ENCODE measurements at regions not wholly inside any gene's neighbourhood (a gene's known extent, or its start where the extent isn't known, plus 50 kb on each side); places are given as distances from the start of the nearest gene placed in this dataset.

GRCh38 chr11:71383461-71383860 lies 64.7 kb downstream of the DHCR7 start:
- in situ Hi-C loops (cut with MboI) (no loop called here), intact Hi-C loops (cut with micrococcal nuclease) (no loop called here)
- 0% methylated on average over 1 of the region's 1 CpG for whole genome bisulfite sequencing (ENCODE audit: insufficient coverage, low coverage, missing lambda C conversion rate)
- DNase-seq (ENCODE audit: extremely low read depth in 1 of 4, low spot score in 3 of 4) (no peak), ATAC-seq (no peak), FAIRE-seq (no peak)
- ChIA-PET CTCF (ENCODE audit: low intra/inter-chr PET ratio) (interaction anchor here (0.7 kb wide), 1 partner anchor 75 kb away, joined by 3 read pairs; no protein-coding TSS in a partner anchor), POLR2A (interaction anchor here (0.6 to 1.4 kb wide), 2 partner anchors 9 to 906 kb away, joined by 3 to 4 read pairs; no protein-coding TSS in a partner anchor)
- Histone ChIP-seq H3K9ac (ENCODE audit: insufficient read depth in 1 of 2, low read depth in 2 of 2, low read length in 2 of 2) (no peak overlapping the region), H3K36me3 (ENCODE audit: control insufficient read depth, insufficient read depth, low read length) (no peaks in the 10 kb centered on the region), H3K9me3 (replicated peaks; ENCODE audit: control insufficient read depth, insufficient read depth, low read depth, low read length) (no peaks in the 10 kb centered on the region), H3K27ac (ENCODE audit: extremely low read depth, low read depth, low read length) (no peak overlapping the region), H3K9me1 (ENCODE audit: control insufficient read depth, insufficient read depth, low read length) (no peaks in the 10 kb centered on the region), H4K20me1 (replicated peaks; ENCODE audit: control insufficient read depth, insufficient read depth, low read length) (no peaks in the 10 kb centered on the region), H3K4me3 (no peak overlapping the region), H3K27me3 (ENCODE audit: control insufficient read depth in 2 of 2, insufficient read depth in 2 of 2, low read length in 2 of 2) (peaks cover 8 to 15% of the 10 kb centered on the region in 2 experiments; a peak in 3 of 5 replicates), H3K4me1 (replicated peaks in 1 of 2; ENCODE audit: control insufficient read depth in 2 of 2, insufficient read depth in 2 of 2, low read length in 2 of 2) (no peaks in the 10 kb centered on the region; a peak in 1 of 5 replicates), H2AFZ (ENCODE audit: low read depth, low read length) (no peak overlapping the region), H3K4me2 (ENCODE audit: insufficient read depth, low read length) (no peak overlapping the region), H3K79me2 (ENCODE audit: control insufficient read depth, insufficient read depth, low read length) (no peaks in the 10 kb centered on the region)
- no TSS peak for BruUV-seq (replicated peaks)
- TF ChIP-seq PTTG1 (tag; IDR thresholded peaks at IDR 0.05; ENCODE audit: low read depth) (no peak), MTA2 (IDR thresholded peaks at IDR 0.05; ENCODE audit: low read depth) (no peak), NR2C2 (CRISPR knock-in tag; IDR thresholded peaks at IDR 0.05) (no peak), NR2C2 (tag; IDR thresholded peaks at IDR 0.05) (no peak), ZNF75A (CRISPR knock-in tag; IDR thresholded peaks at IDR 0.05) (no peak), NBN (IDR thresholded peaks at IDR 0.05; ENCODE audit: low read depth) (no peak), SAFB2 (IDR thresholded peaks at IDR 0.05; ENCODE audit: borderline replicate concordance, low read depth, low read length, severe bottlenecking) (no peak), PHF21A (IDR thresholded peaks at IDR 0.05; ENCODE audit: borderline replicate concordance, low read depth) (no peak), JUNB (CRISPR knock-in tag; conservative IDR thresholded peaks at IDR 0.05) (no peak), GTF2A2 (tag; IDR thresholded peaks at IDR 0.05) (no peak), ARID4B (CRISPR knock-in tag; IDR thresholded peaks at IDR 0.05) (no peak), ZNF232 (CRISPR knock-in tag; IDR thresholded peaks at IDR 0.05) (no peak), ASH1L (IDR thresholded peaks at IDR 0.05; ENCODE audit: borderline replicate concordance, low read depth, partially characterized antibody) (no peak)
- TF ChIP-seq, protein P1, sequence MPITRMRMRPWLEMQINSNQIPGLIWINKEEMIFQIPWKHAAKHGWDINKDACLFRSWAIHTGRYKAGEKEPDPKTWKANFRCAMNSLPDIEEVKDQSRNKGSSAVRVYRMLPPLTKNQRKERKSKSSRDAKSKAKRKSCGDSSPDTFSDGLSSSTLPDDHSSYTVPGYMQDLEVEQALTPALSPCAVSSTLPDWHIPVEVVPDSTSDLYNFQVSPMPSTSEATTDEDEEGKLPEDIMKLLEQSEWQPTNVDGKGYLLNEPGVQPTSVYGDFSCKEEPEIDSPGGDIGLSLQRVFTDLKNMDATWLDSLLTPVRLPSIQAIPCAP (CRISPR knock-in tag; IDR thresholded peaks at IDR 0.05; ENCODE audit: borderline replicate concordance): no peak
